ENCODE measurements at regions not wholly inside any gene's neighbourhood (a gene's known extent, or its start where the extent isn't known, plus 50 kb on each side); places are given as distances from the start of the nearest gene placed in this dataset.
A peak's percentile ranks its signal among the peaks of the same experiment; 100 is the strongest.

DNA sequence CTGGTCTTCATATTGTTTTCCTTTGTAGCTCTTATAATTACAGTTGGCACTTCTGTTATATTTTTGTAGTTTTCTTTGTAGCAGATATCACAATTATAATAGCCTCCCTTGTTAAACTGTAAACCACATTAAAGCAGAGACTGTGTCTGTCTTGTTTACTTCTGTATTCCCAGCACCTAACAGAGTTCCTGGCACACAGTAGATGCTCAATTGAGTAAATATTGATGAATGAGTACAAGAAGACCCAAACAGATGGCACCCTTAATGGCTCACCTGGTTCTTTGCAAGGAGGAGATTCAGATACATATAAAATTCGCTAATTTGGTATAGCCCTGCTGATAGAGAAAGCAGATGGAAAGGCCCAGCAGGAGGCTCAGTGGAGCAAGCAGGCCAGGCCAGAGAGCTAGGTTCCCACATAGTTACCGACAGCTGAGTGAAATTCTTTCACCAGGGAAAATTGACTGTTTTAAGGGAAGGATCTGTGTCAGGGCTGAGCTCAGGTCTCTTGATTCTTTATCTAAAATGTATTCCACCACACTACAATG, 120.1 kb downstream of the NUP35 start:
- Histone ChIP-seq H3K4me3 (no peak overlapping the region), H3K9me3 (no peaks in the 10 kb centered on the region), H3K27me3 (no peaks in the 10 kb centered on the region), H3K36me3 (no peaks in the 10 kb centered on the region), H3K27ac (no peak overlapping the region), H3K4me1 (no peaks in the 10 kb centered on the region)
- DNase-seq (ENCODE audit: extremely low spot score in 2 of 2): no peak
- TF ChIP-seq, protein P1, sequence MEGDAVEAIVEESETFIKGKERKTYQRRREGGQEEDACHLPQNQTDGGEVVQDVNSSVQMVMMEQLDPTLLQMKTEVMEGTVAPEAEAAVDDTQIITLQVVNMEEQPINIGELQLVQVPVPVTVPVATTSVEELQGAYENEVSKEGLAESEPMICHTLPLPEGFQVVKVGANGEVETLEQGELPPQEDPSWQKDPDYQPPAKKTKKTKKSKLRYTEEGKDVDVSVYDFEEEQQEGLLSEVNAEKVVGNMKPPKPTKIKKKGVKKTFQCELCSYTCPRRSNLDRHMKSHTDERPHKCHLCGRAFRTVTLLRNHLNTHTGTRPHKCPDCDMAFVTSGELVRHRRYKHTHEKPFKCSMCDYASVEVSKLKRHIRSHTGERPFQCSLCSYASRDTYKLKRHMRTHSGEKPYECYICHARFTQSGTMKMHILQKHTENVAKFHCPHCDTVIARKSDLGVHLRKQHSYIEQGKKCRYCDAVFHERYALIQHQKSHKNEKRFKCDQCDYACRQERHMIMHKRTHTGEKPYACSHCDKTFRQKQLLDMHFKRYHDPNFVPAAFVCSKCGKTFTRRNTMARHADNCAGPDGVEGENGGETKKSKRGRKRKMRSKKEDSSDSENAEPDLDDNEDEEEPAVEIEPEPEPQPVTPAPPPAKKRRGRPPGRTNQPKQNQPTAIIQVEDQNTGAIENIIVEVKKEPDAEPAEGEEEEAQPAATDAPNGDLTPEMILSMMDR (IDR thresholded peaks at IDR 0.05): no peak
- intact Hi-C loops (cut with DNase I): no loop called here

DNA sequence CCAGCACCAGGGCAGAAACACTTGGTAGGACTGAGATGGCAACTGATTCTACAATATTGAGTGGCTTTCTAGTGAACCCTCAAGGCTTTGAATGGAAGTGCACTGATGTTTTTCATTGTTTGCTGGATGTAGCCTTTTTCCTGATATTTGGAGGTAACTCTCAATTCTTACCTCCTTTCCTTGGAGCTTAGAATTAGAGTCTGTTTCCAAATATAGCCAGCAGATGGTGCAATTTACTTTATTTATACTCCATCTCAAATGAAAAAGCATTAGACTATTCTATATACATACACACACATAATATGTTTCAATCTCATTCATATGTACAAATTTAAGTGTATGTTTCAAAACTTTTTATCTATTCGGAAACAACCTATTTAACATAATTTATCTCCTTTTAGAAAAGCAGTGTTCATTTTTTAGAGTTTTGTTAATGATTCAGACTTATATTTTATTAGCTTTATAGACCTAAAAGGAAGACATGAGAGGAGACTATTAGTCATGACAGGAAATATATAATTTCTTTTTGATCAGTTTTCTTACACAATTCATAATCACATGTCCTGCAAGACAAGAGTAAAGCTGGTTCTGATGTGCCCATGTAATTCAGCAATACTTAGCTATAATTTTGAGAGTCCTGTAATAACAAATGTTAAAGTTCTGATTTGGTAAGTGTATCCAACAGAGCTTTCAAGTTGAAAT, 124.8 kb downstream of the NUP35 start:
- DNase-seq (ENCODE audit: extremely low spot score in 2 of 2): no peak
- no peak overlapping the region for H3K27ac ChIP-seq
- H3K9me3 ChIP-seq: no peaks in the 10 kb centered on the region
- H3K4me1 ChIP-seq: no peaks in the 10 kb centered on the region
- no peaks in the 10 kb centered on the region for H3K27me3 ChIP-seq
- intact Hi-C loops (cut with DNase I): no loop called here
- no peak for TF ChIP-seq POLR2AphosphoS5 (IDR thresholded peaks at IDR 0.05; ENCODE audit: insufficient read depth in 1 of 2, low read depth in 1 of 2)
- TF ChIP-seq, protein P1 (IDR thresholded peaks at IDR 0.05): peak in 1 of 3 experiments; percentile 45
- no peaks in the 10 kb centered on the region for H3K36me3 ChIP-seq
- no peak overlapping the region for H3K4me3 ChIP-seq

DNA sequence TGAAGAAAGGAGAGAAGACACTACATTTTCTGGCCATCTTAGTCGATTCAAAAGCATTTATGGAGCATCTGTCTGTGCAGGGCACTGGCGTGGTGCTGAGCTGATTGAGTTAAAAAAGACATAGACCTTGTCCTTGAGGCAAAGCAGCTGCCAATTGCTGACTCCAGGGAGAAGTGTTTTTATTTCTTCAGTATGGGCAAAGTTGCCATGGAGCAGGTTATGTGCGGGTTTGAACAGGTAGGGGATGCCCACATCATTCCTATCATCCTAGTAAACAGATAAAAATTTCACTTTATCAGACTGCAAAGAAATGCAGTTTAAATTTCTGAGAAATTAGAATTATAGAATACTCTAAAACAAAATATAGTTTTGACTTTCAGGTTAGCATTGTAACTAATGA, 125.8 kb downstream of the NUP35 start:
- Histone ChIP-seq H3K27me3 (no peaks in the 10 kb centered on the region), H3K36me3 (no peaks in the 10 kb centered on the region), H3K27ac (no peak overlapping the region), H3K4me3 (no peak overlapping the region), H3K9me3 (no peaks in the 10 kb centered on the region), H3K4me1 (no peaks in the 10 kb centered on the region)
- TF ChIP-seq, protein P1 (IDR thresholded peaks at IDR 0.05): no peak
- TF ChIP-seq POLR2AphosphoS5 (IDR thresholded peaks at IDR 0.05; ENCODE audit: insufficient read depth in 1 of 2, low read depth in 1 of 2): no peak
- no peak for TF ChIP-seq POLR2A (IDR thresholded peaks at IDR 0.05)
- DNase-seq (ENCODE audit: extremely low spot score in 2 of 2): no peak
- intact Hi-C loops (cut with DNase I): no loop called here

DNA sequence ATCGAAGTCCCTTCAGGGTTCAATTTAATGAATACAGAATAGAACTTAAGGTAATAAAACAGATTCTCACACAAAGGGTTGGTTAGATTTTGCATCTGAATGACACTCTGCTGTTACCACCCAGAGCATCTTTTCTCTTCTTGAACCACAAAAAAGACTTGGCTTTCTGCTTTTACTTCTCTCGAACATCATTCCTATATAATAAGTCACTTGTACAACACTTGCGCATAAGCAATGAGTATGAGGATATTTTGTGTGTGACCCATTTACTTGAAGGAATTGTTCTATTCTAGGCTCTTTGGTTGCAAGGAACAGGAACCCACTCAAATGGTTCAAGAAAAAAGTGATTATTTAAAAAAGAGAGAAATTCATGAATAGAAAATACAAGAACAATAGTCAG, 126.2 kb downstream of the NUP35 start:
- Histone ChIP-seq H3K27ac (no peak overlapping the region), H3K4me1 (no peaks in the 10 kb centered on the region), H3K36me3 (no peaks in the 10 kb centered on the region), H3K4me3 (no peak overlapping the region), H3K27me3 (no peaks in the 10 kb centered on the region), H3K9me3 (no peaks in the 10 kb centered on the region)
- no peak for DNase-seq (ENCODE audit: extremely low spot score in 2 of 2)
- TF ChIP-seq POLR2A (IDR thresholded peaks at IDR 0.05) (no peak), POLR2AphosphoS5 (IDR thresholded peaks at IDR 0.05; ENCODE audit: insufficient read depth in 1 of 2, low read depth in 1 of 2) (no peak)
- TF ChIP-seq, protein P1 (IDR thresholded peaks at IDR 0.05): no peak
- intact Hi-C loops (cut with DNase I): no loop called here

DNA sequence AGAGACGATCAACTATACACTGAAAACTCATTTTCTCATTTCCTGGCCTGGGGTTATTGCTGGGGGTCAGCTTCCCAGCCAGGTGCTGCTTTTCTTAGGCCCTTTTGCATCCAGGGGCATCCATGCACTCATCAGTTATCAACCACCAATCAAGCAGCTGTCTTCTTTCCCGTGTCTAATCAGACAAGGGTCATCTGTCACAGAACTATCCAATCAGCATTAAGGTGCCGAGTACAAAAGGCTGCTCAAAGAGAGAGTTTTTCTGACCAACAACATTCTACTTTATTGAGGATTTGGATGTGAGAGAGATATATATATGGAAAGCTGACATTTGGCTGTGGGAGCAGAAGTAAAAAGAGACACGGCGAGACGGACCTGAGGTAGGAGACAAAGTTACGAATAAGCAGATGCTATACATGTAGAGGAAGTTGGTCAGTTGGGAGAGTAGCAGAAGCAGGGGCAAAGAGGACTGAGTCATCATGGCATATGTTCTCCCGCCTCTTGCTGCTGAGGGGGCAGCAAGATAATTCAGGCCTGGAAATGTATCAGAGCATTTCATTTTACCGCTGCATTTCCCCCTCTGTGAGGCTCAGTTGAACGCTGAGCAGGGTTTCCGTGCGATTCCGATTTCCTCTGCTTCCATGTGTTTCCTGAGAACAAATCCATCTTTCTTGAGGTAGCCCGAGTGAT, 129.3 kb downstream of the NUP35 start:
- H3K27ac ChIP-seq: no peak overlapping the region
- TF ChIP-seq POLR2A (IDR thresholded peaks at IDR 0.05): no peak
- TF ChIP-seq, protein P1 (IDR thresholded peaks at IDR 0.05): no peak
- no peak for TF ChIP-seq POLR2AphosphoS5 (IDR thresholded peaks at IDR 0.05; ENCODE audit: insufficient read depth in 1 of 2, low read depth in 1 of 2)
- no peaks in the 10 kb centered on the region for H3K36me3 ChIP-seq
- no peak for DNase-seq (ENCODE audit: extremely low spot score in 2 of 2)
- no peaks in the 10 kb centered on the region for H3K9me3 ChIP-seq
- H3K27me3 ChIP-seq: no peaks in the 10 kb centered on the region
- H3K4me3 ChIP-seq: no peak overlapping the region
- intact Hi-C loops (cut with DNase I): no loop called here
- H3K4me1 ChIP-seq: no peaks in the 10 kb centered on the region

All from vagina (tissue), 2 donors.